Progenitor cell of endocrine pancreas (in vitro differentiated cells): ENCODE measurements at regions not wholly inside any gene's neighbourhood (a gene's known extent, or its start where the extent isn't known, plus 50 kb on each side); places are given as distances from the start of the nearest gene placed in this dataset.

Experiments used
- DNase-seq: peaks from one replicate; pipeline ENCODE4 v3.0.0; 2021; ENCODE audit warnings: low spot score; ENCODE audit not compliant: unreplicated experiment
- H3K27ac Mint-ChIP-seq: 2 replicates; pipeline ENCODE4 v1.8.0; 2021; ENCODE audit warnings: mild to moderate bottlenecking, moderate library complexity, mixed read lengths
- H3K27me3 Mint-ChIP-seq: 2 replicates; pipeline ENCODE4 v1.8.0; 2021; ENCODE audit warnings: mixed read lengths
- H3K36me3 Mint-ChIP-seq: 2 replicates; pipeline ENCODE4 v1.8.0; 2022; ENCODE audit warnings: mixed read lengths; ENCODE audit not compliant: insufficient read depth
- H3K4me1 Mint-ChIP-seq: 2 replicates; pipeline ENCODE4 v1.8.0; 2021; ENCODE audit warnings: low read depth, mixed read lengths
- H3K4me3 Mint-ChIP-seq: 2 replicates; pipeline ENCODE4 v1.8.0; 2021; ENCODE audit warnings: low read depth, mild to moderate bottlenecking, moderate library complexity, mixed read lengths
- H3K9me3 Mint-ChIP-seq: 2 replicates; pipeline ENCODE4 v1.8.0; 2021; ENCODE audit warnings: low read depth, mixed read lengths
- CTCF ChIP-seq: fragments of 200-600 bp; sonication (generic); IDR thresholded peaks from one replicate; pipeline ENCODE4 v1.5.0; 2021; ENCODE audit warnings: antibody characterized with exemption, mild to moderate bottlenecking; ENCODE audit not compliant: unreplicated experiment

GRCh38 chr11:134666273-134667174 is 254.5 kb upstream of the B3GAT1 start:
- Mint-ChIP-seq H3K36me3 (no peaks in the 10 kb centered on the region), H3K9me3 (no peaks in the 10 kb centered on the region), H3K27me3 (peaks cover 17% of the 10 kb centered on the region), H3K4me1 (no peaks in the 10 kb centered on the region), H3K27ac (no peak overlapping the region), H3K4me3 (no peak overlapping the region)
- DNase-seq: no peak
- TF ChIP-seq CTCF: no peak

GRCh38 chr11:134665571-134666270 is 253.7 kb upstream of the B3GAT1 start:
- no peak for DNase-seq
- TF ChIP-seq CTCF: no peak
- Mint-ChIP-seq H3K27me3 (peaks cover 12% of the 10 kb centered on the region), H3K4me3 (no peak overlapping the region), H3K4me1 (no peaks in the 10 kb centered on the region), H3K27ac (no peak overlapping the region), H3K9me3 (no peaks in the 10 kb centered on the region), H3K36me3 (no peaks in the 10 kb centered on the region)

- H3K4me1 Mint-ChIP-seq: no peaks in the 10 kb centered on the region
- H3K9me3 Mint-ChIP-seq: no peaks in the 10 kb centered on the region
- no peak overlapping the region for H3K27ac Mint-ChIP-seq
- no peak overlapping the region for H3K4me3 Mint-ChIP-seq
- H3K36me3 Mint-ChIP-seq: no peaks in the 10 kb centered on the region
- DNase-seq: no peak
- TF ChIP-seq CTCF: no peak
- peaks cover 11% of the 10 kb centered on the region for H3K27me3 Mint-ChIP-seq
Observed at GRCh38 chr11:134665188-134665535, 253.1 kb upstream of the B3GAT1 start.

GRCh38 chr11:134664447-134665187 is 252.6 kb upstream of the B3GAT1 start:
- Mint-ChIP-seq H3K9me3 (no peaks in the 10 kb centered on the region), H3K36me3 (no peaks in the 10 kb centered on the region), H3K27me3 (peaks cover 12% of the 10 kb centered on the region), H3K27ac (no peak overlapping the region), H3K4me1 (no peaks in the 10 kb centered on the region), H3K4me3 (no peak overlapping the region)
- no peak for DNase-seq
- no peak for TF ChIP-seq CTCF
